ENCODE measurements at regions not wholly inside any gene's neighbourhood (a gene's known extent, or its start where the extent isn't known, plus 50 kb on each side); places are given as distances from the start of the nearest gene placed in this dataset.
"Not testable (repeated sequence)": the region's sequence is repeated elsewhere in the genome, so short reads cannot be mapped to it uniquely, and the experiment has no call there.

GRCh38 chr3:182482705-182483104 lies 310.6 kb upstream of the ATP11B start:
- no peak for DNase-seq

GRCh38 chr3:182484682-182485081 lies 308.6 kb upstream of the ATP11B start:
- DNase-seq, result no peak

- no peak for DNase-seq
Observed at GRCh38 chr3:182485301-182485700, 308.0 kb upstream of the ATP11B start.

- DNase-seq, result no peak
Observed at GRCh38 chr3:182486463-182486862, 306.8 kb upstream of the ATP11B start.

- no peak for DNase-seq
Observed at GRCh38 chr3:182487143-182487542, 306.2 kb upstream of the ATP11B start.

- no peak for DNase-seq
Observed at GRCh38 chr3:182487611-182488010, 305.7 kb upstream of the ATP11B start.

GRCh38 chr3:182490596-182491491 lies 302.5 kb upstream of the ATP11B start:
- DNase-seq, result no peak

GRCh38 chr3:182491577-182491976 lies 301.7 kb upstream of the ATP11B start:
- no peak for DNase-seq

GRCh38 chr3:182492536-182492935 lies 300.8 kb upstream of the ATP11B start:
- no peak for DNase-seq

GRCh38 chr3:182500289-182500688 lies 293.0 kb upstream of the ATP11B start:
- no peak for DNase-seq

- no peak for DNase-seq
Observed at GRCh38 chr3:182501856-182502255, 291.4 kb upstream of the ATP11B start.

GRCh38 chr3:182503401-182503800 lies 289.9 kb upstream of the ATP11B start:
- no peak for DNase-seq

GRCh38 chr3:182508919-182509711 lies 284.2 kb upstream of the ATP11B start:
- no peak for DNase-seq

GRCh38 chr3:182509844-182510460 lies 283.4 kb upstream of the ATP11B start:
- DNase-seq, result no peak

GRCh38 chr3:182514236-182514964 lies 278.9 kb upstream of the ATP11B start:
- DNase-seq, result no peak

- no peak for DNase-seq
Observed at GRCh38 chr3:182516597-182517336, 276.5 kb upstream of the ATP11B start.

- no peak for DNase-seq
Observed at GRCh38 chr3:182519569-182519968, 273.7 kb upstream of the ATP11B start.

- DNase-seq, result no peak
Observed at GRCh38 chr3:182521339-182521738, 272.0 kb upstream of the ATP11B start.

GRCh38 chr3:182523424-182523823 lies 269.9 kb upstream of the ATP11B start:
- not testable (repeated sequence) for DNase-seq

- no peak for DNase-seq
Observed at GRCh38 chr3:182523836-182524235, 269.5 kb upstream of the ATP11B start.

GRCh38 chr3:182524711-182525401 lies 268.4 kb upstream of the ATP11B start:
- no peak for DNase-seq

All from stimulated activated naive CD4-positive, alpha-beta T cell (primary cell).